GM12878 (cell line): ENCODE measurements at regions not wholly inside any gene's neighbourhood (a gene's known extent, or its start where the extent isn't known, plus 50 kb on each side); places are given as distances from the start of the nearest gene placed in this dataset.

ENCODE experiments used
- ATAC-seq: fragments of 200-7000 bp; cut with Tn5 transposase; 3 replicates; pipeline ENCODE4 v1.9.1; 2020; ENCODE audit warnings: mild to moderate bottlenecking, moderate library complexity
- BruUV-seq: library from RNA; stranded (reverse); fragments of 400-500 nt; replicated peaks from 2 replicates; lab custom pipeline; 2021; lab: Mats Ljungman, UMichigan
- CTCF ChIA-PET: fragments of 300-600 bp; sonication (Branson Sonifier 250); formaldehyde crosslinking; extraction: SDS; loops from one replicate; lab custom pipeline; 2021; ENCODE audit warnings: inconsistent platforms; lab: Yijun Ruan, JAX
- POLR2A ChIA-PET: fragments of 350-600 bp; formaldehyde crosslinking; extraction: SDS; loops from one replicate; lab custom pipeline; 2021; ENCODE audit warnings: inconsistent platforms; lab: Charles Lee
- RAD21 ChIA-PET: fragments of 300-600 bp; sonication (Branson Sonifier 250); formaldehyde crosslinking; loops from one replicate; lab custom pipeline; 2023; ENCODE audit warnings: antibody characterized with exemption; ENCODE audit not compliant: unreplicated experiment; lab: Charles Lee
- SMC1A ChIA-PET: fragments of 300-600 bp; sonication (Branson Sonifier 250); formaldehyde crosslinking; loops from one replicate; lab custom pipeline; 2023; ENCODE audit not compliant: unreplicated experiment, uncharacterized antibody; lab: Charles Lee
- DNase-seq: peaks from one replicate; pipeline ENCODE4 v3.0.0-alpha.2; 2011; ENCODE audit warnings: low read depth, low spot score
- FAIRE-seq: peaks from 3 replicates; lab custom pipeline; 2011; peaks lifted over from hg19 to GRCh38; lab: Jason Lieb, UNC
- H2AFZ ChIP-seq: 2 replicates; pipeline ENCODE4 v1.6.0; 2011; ENCODE audit warnings: low read depth, low read length, control low read depth; ENCODE audit not compliant: control insufficient read depth
- H3K27ac ChIP-seq: 2 replicates; pipeline ENCODE4 v1.5.1; 2011; ENCODE audit warnings: control low read depth; ENCODE audit not compliant: control insufficient read depth, insufficient read depth
- H3K27me3 ChIP-seq, 2 experiments: replicated peaks in 1 of 2; 2 replicates each; pipeline versions ENCODE4 v1.6.0 to v1.6.1; 2011; ENCODE audit warnings: low read length in 1 of 2; ENCODE audit not compliant: control insufficient read depth in 2 of 2, insufficient read depth in 2 of 2
- H3K36me3 ChIP-seq, 2 experiments: 2 replicates each; pipeline ENCODE4 v1.5.1; 2011; ENCODE audit warnings: low read length in 1 of 2; ENCODE audit not compliant: control insufficient read depth in 2 of 2, insufficient read depth in 2 of 2
- H3K4me1 ChIP-seq: 2 replicates; pipeline ENCODE4 v1.6.1; 2011; ENCODE audit warnings: mild to moderate bottlenecking, low read length, moderate library complexity, mixed read lengths; ENCODE audit not compliant: control insufficient read depth, insufficient read depth
- H3K4me2 ChIP-seq: 2 replicates; pipeline ENCODE4 v1.6.0; 2011; ENCODE audit warnings: control low read depth; ENCODE audit not compliant: control insufficient read depth, insufficient read depth
- H3K4me3 ChIP-seq: fragments of 200-600 bp; sonication (generic); 2 replicates; pipeline ENCODE4 v1.5.1; 2016
- H3K79me2 ChIP-seq: 2 replicates; pipeline ENCODE4 v1.6.0; 2011; ENCODE audit warnings: low read length; ENCODE audit not compliant: control insufficient read depth, insufficient read depth
- H3K9ac ChIP-seq: 2 replicates; pipeline ENCODE4 v1.8.0; 2011; ENCODE audit warnings: low read length, control low read depth, mixed read lengths; ENCODE audit not compliant: control insufficient read depth, insufficient read depth
- H3K9me3 ChIP-seq: replicated peaks from 3 replicates; pipeline ENCODE4 v1.5.1; 2011; ENCODE audit warnings: mild to moderate bottlenecking, low read length; ENCODE audit not compliant: control insufficient read depth, insufficient read depth
- H4K20me1 ChIP-seq: 2 replicates; pipeline ENCODE4 v1.6.0; 2011; ENCODE audit not compliant: control insufficient read depth, insufficient read depth
- BHLHE40 ChIP-seq, 2 experiments: fragments of 450-650 bp in 1 of 2; IDR thresholded peaks; 2 replicates each; pipeline ENCODE4 v1.6.1; 2011 to 2017; ENCODE audit warnings: low read depth in 2 of 2, borderline replicate concordance in 1 of 2, improper control_type of control experiment in 1 of 2, low read length in 1 of 2, mild to moderate bottlenecking in 1 of 2
- EED ChIP-seq: sonication (generic); IDR thresholded peaks from 2 replicates; pipeline ENCODE4 v1.6.1; 2016; ENCODE audit warnings: antibody characterized with exemption, low read depth
- KAT2A ChIP-seq: conservative IDR thresholded peaks from 2 replicates; pipeline ENCODE4 v1.6.1; 2011; ENCODE audit warnings: low read depth, low read length; ENCODE audit not compliant: control insufficient read depth
- NFYB ChIP-seq: IDR thresholded peaks from 2 replicates; pipeline ENCODE4 v1.6.1; 2011; ENCODE audit warnings: low read depth, mild to moderate bottlenecking, low read length, improper control_type of control experiment, moderate library complexity; ENCODE audit not compliant: insufficient read depth
- SMAD5 ChIP-seq: IDR thresholded peaks from 2 replicates; pipeline ENCODE4 v1.6.1; 2016; ENCODE audit warnings: antibody characterized with exemption, low read depth
- ZBED1 ChIP-seq: IDR thresholded peaks from 2 replicates; pipeline ENCODE4 v1.6.1; 2016; ENCODE audit warnings: borderline replicate concordance
- ZNF217 ChIP-seq: fragments of 450-650 bp; IDR thresholded peaks from 2 replicates; pipeline ENCODE4 v1.6.1; 2017; ENCODE audit warnings: antibody characterized with exemption, mild to moderate bottlenecking
- WGBS: methylation state at CpG from one replicate; pipeline ENCODE4 v1.1.6; 2016; ENCODE audit warnings: low lambda C conversion rate; ENCODE audit not compliant: insufficient replicate concordance, insufficient coverage; ENCODE audit errors: missing lambda C conversion rate; 5-methylcytosine and 5-hydroxymethylcytosine counted together
- in situ Hi-C: fragments of 300-500 bp; cut with MboI; formaldehyde crosslinking; loops from 9 replicates; pipeline ENCODE4 v1.14.3; 2018; ENCODE audit warnings: mixed read lengths
- intact Hi-C: fragments of 100-400 bp; cut with micrococcal nuclease; formaldehyde crosslinking; loops from one replicate; pipeline ENCODE4 v1.14.2; 2022; ENCODE audit not compliant: unreplicated experiment
- TF ChIP-seq, protein P1 (sequence below): IDR thresholded peaks from 2 replicates; pipeline ENCODE4 v1.6.1; 2011; ENCODE audit warnings: borderline replicate concordance, low read depth, mild to moderate bottlenecking, moderate library complexity, low read length; ENCODE audit not compliant: insufficient read depth, poor library complexity, severe bottlenecking
- TF ChIP-seq, protein P2 (sequence below): fragments of 450-650 bp; IDR thresholded peaks from 2 replicates; pipeline ENCODE4 v1.6.1; 2017; ENCODE audit warnings: mild to moderate bottlenecking, moderate library complexity

DNA sequence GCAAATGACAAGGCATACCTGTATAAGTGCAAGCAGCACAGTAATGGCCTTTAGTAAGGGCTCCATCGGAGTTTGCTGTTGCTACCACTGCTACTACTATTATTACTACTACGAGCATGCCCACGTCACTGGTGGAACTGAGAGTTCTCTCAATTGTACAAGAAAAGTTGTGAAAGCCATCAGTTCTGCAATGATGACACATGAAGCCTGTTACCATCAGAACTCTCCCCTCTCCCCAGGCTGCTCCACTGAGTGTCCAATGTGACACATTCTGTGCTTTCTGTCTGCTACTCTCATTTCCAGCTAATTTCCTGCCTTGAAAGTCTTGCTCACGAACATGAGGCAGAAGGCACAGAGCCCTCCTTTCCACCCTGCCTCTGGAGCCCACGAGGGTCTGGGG is 263.2 kb upstream of the MGMT start:
- no peaks in the 10 kb centered on the region for H3K27me3 ChIP-seq
- in situ Hi-C loops, result no loop called here
- no peak overlapping the region for H2AFZ ChIP-seq
- H3K9me3 ChIP-seq, result no peaks in the 10 kb centered on the region
- CTCF ChIA-PET, result no interaction called here
- no peak for DNase-seq
- H3K4me2 ChIP-seq, result no peak overlapping the region
- TF ChIP-seq NFYB (no peak), ZNF217 (no peak), SMAD5 (no peak), EED (no peak)
- TF ChIP-seq, all 136 proteins: peak for 0
- no peaks in the 10 kb centered on the region for H4K20me1 ChIP-seq
- no peaks in the 10 kb centered on the region for H3K4me1 ChIP-seq
- SMC1A ChIA-PET, result no interaction called here
- H3K4me3 ChIP-seq, result no peak overlapping the region
- POLR2A ChIA-PET, result no interaction called here
- no peaks in the 10 kb centered on the region for H3K36me3 ChIP-seq
- BruUV-seq, result no TSS peak
- RAD21 ChIA-PET, result no interaction called here
- intact Hi-C loops, result no loop called here
- WGBS, result 17% methylated on average over 5 of the region's 5 CpGs
- H3K9ac ChIP-seq, result no peak overlapping the region
- ATAC-seq (no peak), FAIRE-seq (no peak)
- no peak overlapping the region for H3K27ac ChIP-seq
- H3K79me2 ChIP-seq, result no peaks in the 10 kb centered on the region

DNA sequence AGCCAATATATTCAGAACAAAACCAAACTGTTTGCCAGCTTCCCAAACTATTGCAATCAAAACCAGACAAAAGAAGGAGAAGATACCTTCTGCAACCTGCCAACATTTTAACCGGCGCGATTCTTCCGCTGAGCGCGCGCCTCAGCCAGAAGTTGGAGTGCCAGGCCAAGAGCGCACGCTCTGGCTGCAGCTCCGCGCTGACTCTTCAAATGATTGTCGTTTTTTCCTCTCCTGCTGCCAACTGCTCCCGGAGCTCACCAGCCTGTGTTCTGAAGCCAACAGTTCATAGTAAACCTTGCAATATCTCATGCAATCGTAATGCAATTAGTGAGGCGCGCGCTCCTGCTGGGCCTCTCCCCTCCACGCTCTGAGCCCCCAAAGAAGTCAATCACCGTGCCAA is 259.7 kb upstream of the MGMT start:
- ChIA-PET SMC1A (interaction anchor here (1.3 kb wide), 1 partner anchor 14 kb away, joined by 5 read pairs; no protein-coding TSS in a partner anchor), CTCF (no interaction called here), POLR2A (no interaction called here), RAD21 (no interaction called here)
- H3K9me3 ChIP-seq, result no peaks in the 10 kb centered on the region
- H3K9ac ChIP-seq, result no peak overlapping the region
- no TSS peak for BruUV-seq
- 69% methylated on average over 19 of the region's 19 CpGs for WGBS
- H3K36me3 ChIP-seq, result no peaks in the 10 kb centered on the region
- in situ Hi-C loops (no loop called here), intact Hi-C loops (no loop called here)
- H3K27ac ChIP-seq, result no peak overlapping the region
- ATAC-seq (no peak), FAIRE-seq (no peak), DNase-seq (no peak)
- H3K4me3 ChIP-seq, result no peak overlapping the region
- no peaks in the 10 kb centered on the region for H4K20me1 ChIP-seq
- H3K4me2 ChIP-seq, result no peak overlapping the region
- no peaks in the 10 kb centered on the region for H3K27me3 ChIP-seq
- H3K4me1 ChIP-seq, result no peaks in the 10 kb centered on the region
- no peaks in the 10 kb centered on the region for H3K79me2 ChIP-seq
- no peak overlapping the region for H2AFZ ChIP-seq
- TF ChIP-seq ZBED1 (no peak), KAT2A (no peak), BHLHE40 (IDR thresholded peaks at IDR 0.05; ENCODE audit: borderline replicate concordance in 1 of 2, low read depth in 2 of 2, low read length in 1 of 2) (no peak)
- TF ChIP-seq, protein P1, sequence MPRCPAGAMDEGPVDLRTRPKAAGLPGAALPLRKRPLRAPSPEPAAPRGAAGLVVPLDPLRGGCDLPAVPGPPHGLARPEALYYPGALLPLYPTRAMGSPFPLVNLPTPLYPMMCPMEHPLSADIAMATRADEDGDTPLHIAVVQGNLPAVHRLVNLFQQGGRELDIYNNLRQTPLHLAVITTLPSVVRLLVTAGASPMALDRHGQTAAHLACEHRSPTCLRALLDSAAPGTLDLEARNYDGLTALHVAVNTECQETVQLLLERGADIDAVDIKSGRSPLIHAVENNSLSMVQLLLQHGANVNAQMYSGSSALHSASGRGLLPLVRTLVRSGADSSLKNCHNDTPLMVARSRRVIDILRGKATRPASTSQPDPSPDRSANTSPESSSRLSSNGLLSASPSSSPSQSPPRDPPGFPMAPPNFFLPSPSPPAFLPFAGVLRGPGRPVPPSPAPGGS, result no peak
- TF ChIP-seq, protein P2, sequence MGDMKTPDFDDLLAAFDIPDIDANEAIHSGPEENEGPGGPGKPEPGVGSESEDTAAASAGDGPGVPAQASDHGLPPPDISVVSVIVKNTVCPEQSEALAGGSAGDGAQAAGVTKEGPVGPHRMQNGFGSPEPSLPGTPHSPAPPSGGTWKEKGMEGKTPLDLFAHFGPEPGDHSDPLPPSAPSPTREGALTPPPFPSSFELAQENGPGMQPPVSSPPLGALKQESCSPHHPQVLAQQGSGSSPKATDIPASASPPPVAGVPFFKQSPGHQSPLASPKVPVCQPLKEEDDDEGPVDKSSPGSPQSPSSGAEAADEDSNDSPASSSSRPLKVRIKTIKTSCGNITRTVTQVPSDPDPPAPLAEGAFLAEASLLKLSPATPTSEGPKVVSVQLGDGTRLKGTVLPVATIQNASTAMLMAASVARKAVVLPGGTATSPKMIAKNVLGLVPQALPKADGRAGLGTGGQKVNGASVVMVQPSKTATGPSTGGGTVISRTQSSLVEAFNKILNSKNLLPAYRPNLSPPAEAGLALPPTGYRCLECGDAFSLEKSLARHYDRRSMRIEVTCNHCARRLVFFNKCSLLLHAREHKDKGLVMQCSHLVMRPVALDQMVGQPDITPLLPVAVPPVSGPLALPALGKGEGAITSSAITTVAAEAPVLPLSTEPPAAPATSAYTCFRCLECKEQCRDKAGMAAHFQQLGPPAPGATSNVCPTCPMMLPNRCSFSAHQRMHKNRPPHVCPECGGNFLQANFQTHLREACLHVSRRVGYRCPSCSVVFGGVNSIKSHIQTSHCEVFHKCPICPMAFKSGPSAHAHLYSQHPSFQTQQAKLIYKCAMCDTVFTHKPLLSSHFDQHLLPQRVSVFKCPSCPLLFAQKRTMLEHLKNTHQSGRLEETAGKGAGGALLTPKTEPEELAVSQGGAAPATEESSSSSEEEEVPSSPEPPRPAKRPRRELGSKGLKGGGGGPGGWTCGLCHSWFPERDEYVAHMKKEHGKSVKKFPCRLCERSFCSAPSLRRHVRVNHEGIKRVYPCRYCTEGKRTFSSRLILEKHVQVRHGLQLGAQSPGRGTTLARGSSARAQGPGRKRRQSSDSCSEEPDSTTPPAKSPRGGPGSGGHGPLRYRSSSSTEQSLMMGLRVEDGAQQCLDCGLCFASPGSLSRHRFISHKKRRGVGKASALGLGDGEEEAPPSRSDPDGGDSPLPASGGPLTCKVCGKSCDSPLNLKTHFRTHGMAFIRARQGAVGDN, result no peak
